KMS-11 (cell line): ENCODE measurements at regions not wholly inside any gene's neighbourhood (a gene's known extent, or its start where the extent isn't known, plus 50 kb on each side); places are given as distances from the start of the nearest gene placed in this dataset.

Experiments
- H2AFZ ChIP-seq: fragments of 200-600 bp; sonication (generic); 2 replicates; pipeline ENCODE4 v1.6.1; 2016; ENCODE audit warnings: antibody characterized with exemption, mixed run types, low read depth
- H3K27ac ChIP-seq: fragments of 200-600 bp; sonication (generic); 2 replicates; pipeline ENCODE4 v1.6.1; 2016; ENCODE audit warnings: mild to moderate bottlenecking, mixed run types
- H3K27me3 ChIP-seq: fragments of 200-600 bp; sonication (generic); 2 replicates; pipeline ENCODE4 v1.6.1; 2017; ENCODE audit warnings: mild to moderate bottlenecking, low read depth, mixed run types, moderate library complexity; ENCODE audit not compliant: insufficient read depth
- H3K36me3 ChIP-seq: fragments of 200-600 bp; sonication (generic); 2 replicates; pipeline ENCODE4 v1.6.1; 2017; ENCODE audit warnings: mild to moderate bottlenecking, mixed run types; ENCODE audit not compliant: insufficient read depth
- H3K4me1 ChIP-seq: fragments of 200-600 bp; sonication (generic); 2 replicates; pipeline ENCODE4 v1.6.1; 2016; ENCODE audit warnings: mild to moderate bottlenecking, low read depth, mixed run types; ENCODE audit not compliant: poor library complexity, severe bottlenecking
- H3K4me2 ChIP-seq: fragments of 200-600 bp; sonication (generic); 2 replicates; pipeline ENCODE4 v1.7.0; 2016; ENCODE audit warnings: mild to moderate bottlenecking, mixed run types
- H3K4me3 ChIP-seq: fragments of 200-600 bp; sonication (generic); IDR thresholded peaks from 2 replicates; pipeline ENCODE4 v1.6.1; 2017; ENCODE audit warnings: low read depth, low read length, mixed read lengths; ENCODE audit not compliant: insufficient read depth
- H3K79me2 ChIP-seq: fragments of 200-600 bp; sonication (generic); 2 replicates; pipeline ENCODE4 v1.6.1; 2016; ENCODE audit warnings: low read depth, mixed run types; ENCODE audit not compliant: insufficient read depth
- H3K9ac ChIP-seq: fragments of 200-600 bp; sonication (generic); 2 replicates; pipeline ENCODE4 v1.6.1; 2016; ENCODE audit warnings: mild to moderate bottlenecking, mixed run types
- H4K20me1 ChIP-seq: fragments of 200-600 bp; sonication (generic); 2 replicates; pipeline ENCODE4 v1.6.1; 2016; ENCODE audit warnings: mild to moderate bottlenecking, mixed run types; ENCODE audit not compliant: insufficient read depth
- CTCF ChIP-seq: fragments of 200-600 bp; sonication (generic); conservative IDR thresholded peaks from 2 replicates; pipeline ENCODE4 v1.6.1; 2017; ENCODE audit warnings: low read depth, mild to moderate bottlenecking, antibody characterized with exemption, low read length, moderate library complexity, mixed read lengths

GRCh38 chr13:40146063-40146462 is 490.6 kb downstream of the COG6 start:
- Histone ChIP-seq H3K27ac (no peak overlapping the region), H4K20me1 (no peaks in the 10 kb centered on the region), H2AFZ (no peak overlapping the region), H3K4me2 (no peak overlapping the region), H3K27me3 (no peaks in the 10 kb centered on the region), H3K9ac (no peak overlapping the region), H3K4me1 (no peaks in the 10 kb centered on the region), H3K36me3 (no peaks in the 10 kb centered on the region), H3K79me2 (no peaks in the 10 kb centered on the region), H3K4me3 (no peak overlapping the region)
- no peak for TF ChIP-seq CTCF

- Histone ChIP-seq H3K4me2 (no peak overlapping the region), H3K79me2 (no peaks in the 10 kb centered on the region), H3K9ac (no peak overlapping the region), H3K36me3 (no peaks in the 10 kb centered on the region), H4K20me1 (no peaks in the 10 kb centered on the region), H3K4me1 (no peaks in the 10 kb centered on the region), H3K4me3 (no peak overlapping the region), H3K27ac (no peak overlapping the region), H3K27me3 (no peaks in the 10 kb centered on the region), H2AFZ (no peak overlapping the region)
- no peak for TF ChIP-seq CTCF
Measured at GRCh38 chr13:40146611-40147117, 491.2 kb downstream of the COG6 start.

- H3K27me3 ChIP-seq = no peaks in the 10 kb centered on the region
- H3K4me1 ChIP-seq = no peaks in the 10 kb centered on the region
- no peak for TF ChIP-seq CTCF
- H2AFZ ChIP-seq = no peak overlapping the region
- no peaks in the 10 kb centered on the region for H3K79me2 ChIP-seq
- no peak overlapping the region for H3K4me2 ChIP-seq
- no peaks in the 10 kb centered on the region for H4K20me1 ChIP-seq
- H3K9ac ChIP-seq = no peak overlapping the region
- H3K27ac ChIP-seq = no peak overlapping the region
- no peak overlapping the region for H3K4me3 ChIP-seq
- H3K36me3 ChIP-seq = no peaks in the 10 kb centered on the region
Measured at GRCh38 chr13:40148101-40148500, 492.6 kb downstream of the COG6 start.

GRCh38 chr13:40148742-40149141 is 493.3 kb downstream of the COG6 start:
- Histone ChIP-seq H3K9ac (no peak overlapping the region), H3K79me2 (no peaks in the 10 kb centered on the region), H3K4me3 (no peak overlapping the region), H3K4me1 (no peaks in the 10 kb centered on the region), H2AFZ (no peak overlapping the region), H4K20me1 (no peaks in the 10 kb centered on the region), H3K4me2 (no peak overlapping the region), H3K36me3 (no peaks in the 10 kb centered on the region), H3K27me3 (no peaks in the 10 kb centered on the region), H3K27ac (no peak overlapping the region)
- no peak for TF ChIP-seq CTCF
